ENCODE measurements at regions not wholly inside any gene's neighbourhood (a gene's known extent, or its start where the extent isn't known, plus 50 kb on each side); places are given as distances from the start of the nearest gene placed in this dataset.

DNA sequence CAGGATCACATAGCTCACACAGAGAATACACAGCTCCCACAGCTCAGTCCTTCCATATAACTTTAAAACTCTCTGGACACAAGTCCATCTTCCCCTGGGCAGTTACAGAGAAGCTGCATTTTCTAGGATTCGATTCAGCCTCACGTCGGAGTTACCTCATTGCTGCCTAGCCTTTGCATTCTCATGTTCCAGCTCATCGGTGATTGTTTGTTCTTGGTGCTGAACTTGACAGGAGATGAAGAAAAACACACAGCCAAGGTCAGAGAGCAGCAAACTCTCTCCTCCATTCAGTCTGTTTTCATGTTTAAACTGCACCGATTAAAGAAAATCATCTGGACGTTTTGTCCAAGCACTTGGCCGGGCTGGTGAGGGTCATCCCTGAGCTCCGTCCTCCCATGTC is 375.5 kb upstream of the CFAP20DC start:
- TF ChIP-seq MXI1 (conservative IDR thresholded peaks at IDR 0.05; ENCODE audit: poor library complexity, severe bottlenecking) (no peak), EZH2 (IDR thresholded peaks at IDR 0.05; ENCODE audit: borderline replicate concordance, insufficient read depth, low read length, poor library complexity, severe bottlenecking) (no peak), RAD21 (conservative IDR thresholded peaks at IDR 0.05) (no peak), POLR2AphosphoS5 (IDR thresholded peaks at IDR 0.05) (no peak), SMC3 (conservative IDR thresholded peaks at IDR 0.05; ENCODE audit: poor library complexity) (no peak), TAF1 (IDR thresholded peaks at IDR 0.05; ENCODE audit: low read depth) (no peak), EP300 (conservative IDR thresholded peaks at IDR 0.05; ENCODE audit: poor library complexity, severe bottlenecking) (no peak)
- TF ChIP-seq, protein P1, sequence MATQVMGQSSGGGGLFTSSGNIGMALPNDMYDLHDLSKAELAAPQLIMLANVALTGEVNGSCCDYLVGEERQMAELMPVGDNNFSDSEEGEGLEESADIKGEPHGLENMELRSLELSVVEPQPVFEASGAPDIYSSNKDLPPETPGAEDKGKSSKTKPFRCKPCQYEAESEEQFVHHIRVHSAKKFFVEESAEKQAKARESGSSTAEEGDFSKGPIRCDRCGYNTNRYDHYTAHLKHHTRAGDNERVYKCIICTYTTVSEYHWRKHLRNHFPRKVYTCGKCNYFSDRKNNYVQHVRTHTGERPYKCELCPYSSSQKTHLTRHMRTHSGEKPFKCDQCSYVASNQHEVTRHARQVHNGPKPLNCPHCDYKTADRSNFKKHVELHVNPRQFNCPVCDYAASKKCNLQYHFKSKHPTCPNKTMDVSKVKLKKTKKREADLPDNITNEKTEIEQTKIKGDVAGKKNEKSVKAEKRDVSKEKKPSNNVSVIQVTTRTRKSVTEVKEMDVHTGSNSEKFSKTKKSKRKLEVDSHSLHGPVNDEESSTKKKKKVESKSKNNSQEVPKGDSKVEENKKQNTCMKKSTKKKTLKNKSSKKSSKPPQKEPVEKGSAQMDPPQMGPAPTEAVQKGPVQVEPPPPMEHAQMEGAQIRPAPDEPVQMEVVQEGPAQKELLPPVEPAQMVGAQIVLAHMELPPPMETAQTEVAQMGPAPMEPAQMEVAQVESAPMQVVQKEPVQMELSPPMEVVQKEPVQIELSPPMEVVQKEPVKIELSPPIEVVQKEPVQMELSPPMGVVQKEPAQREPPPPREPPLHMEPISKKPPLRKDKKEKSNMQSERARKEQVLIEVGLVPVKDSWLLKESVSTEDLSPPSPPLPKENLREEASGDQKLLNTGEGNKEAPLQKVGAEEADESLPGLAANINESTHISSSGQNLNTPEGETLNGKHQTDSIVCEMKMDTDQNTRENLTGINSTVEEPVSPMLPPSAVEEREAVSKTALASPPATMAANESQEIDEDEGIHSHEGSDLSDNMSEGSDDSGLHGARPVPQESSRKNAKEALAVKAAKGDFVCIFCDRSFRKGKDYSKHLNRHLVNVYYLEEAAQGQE (IDR thresholded peaks at IDR 0.05; ENCODE audit: borderline replicate concordance), result no peak
- TF ChIP-seq, protein P2, sequence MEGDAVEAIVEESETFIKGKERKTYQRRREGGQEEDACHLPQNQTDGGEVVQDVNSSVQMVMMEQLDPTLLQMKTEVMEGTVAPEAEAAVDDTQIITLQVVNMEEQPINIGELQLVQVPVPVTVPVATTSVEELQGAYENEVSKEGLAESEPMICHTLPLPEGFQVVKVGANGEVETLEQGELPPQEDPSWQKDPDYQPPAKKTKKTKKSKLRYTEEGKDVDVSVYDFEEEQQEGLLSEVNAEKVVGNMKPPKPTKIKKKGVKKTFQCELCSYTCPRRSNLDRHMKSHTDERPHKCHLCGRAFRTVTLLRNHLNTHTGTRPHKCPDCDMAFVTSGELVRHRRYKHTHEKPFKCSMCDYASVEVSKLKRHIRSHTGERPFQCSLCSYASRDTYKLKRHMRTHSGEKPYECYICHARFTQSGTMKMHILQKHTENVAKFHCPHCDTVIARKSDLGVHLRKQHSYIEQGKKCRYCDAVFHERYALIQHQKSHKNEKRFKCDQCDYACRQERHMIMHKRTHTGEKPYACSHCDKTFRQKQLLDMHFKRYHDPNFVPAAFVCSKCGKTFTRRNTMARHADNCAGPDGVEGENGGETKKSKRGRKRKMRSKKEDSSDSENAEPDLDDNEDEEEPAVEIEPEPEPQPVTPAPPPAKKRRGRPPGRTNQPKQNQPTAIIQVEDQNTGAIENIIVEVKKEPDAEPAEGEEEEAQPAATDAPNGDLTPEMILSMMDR (IDR thresholded peaks at IDR 0.05; ENCODE audit: poor library complexity, severe bottlenecking), result no peak
- Histone ChIP-seq H3K9me2 (ENCODE audit: insufficient read depth, low read length) (no peaks in the 10 kb centered on the region), H3K27ac (ENCODE audit: low read length) (no peak overlapping the region), H3K36me3 (ENCODE audit: insufficient read depth, low read length) (no peaks in the 10 kb centered on the region), H3K9me3 (ENCODE audit: low read length) (no peaks in the 10 kb centered on the region), H2AFZ (ENCODE audit: low read depth, low read length) (no peak overlapping the region), H3K9ac (ENCODE audit: low read length) (no peak overlapping the region), H4K20me1 (ENCODE audit: insufficient read depth) (no peaks in the 10 kb centered on the region), H3F3A (ENCODE audit: insufficient read depth, low read length, poor library complexity, severe bottlenecking) (no peaks in the 10 kb centered on the region), H3K79me2 (replicated peaks; ENCODE audit: insufficient read depth, low read length) (no peaks in the 10 kb centered on the region), H3K4me3 (ENCODE audit: low read length) (no peak overlapping the region), H3K27me3 (ENCODE audit: insufficient read depth, low read depth, low read length) (no peaks in the 10 kb centered on the region), H3K4me2 (ENCODE audit: low read length) (no peak overlapping the region)

DNA sequence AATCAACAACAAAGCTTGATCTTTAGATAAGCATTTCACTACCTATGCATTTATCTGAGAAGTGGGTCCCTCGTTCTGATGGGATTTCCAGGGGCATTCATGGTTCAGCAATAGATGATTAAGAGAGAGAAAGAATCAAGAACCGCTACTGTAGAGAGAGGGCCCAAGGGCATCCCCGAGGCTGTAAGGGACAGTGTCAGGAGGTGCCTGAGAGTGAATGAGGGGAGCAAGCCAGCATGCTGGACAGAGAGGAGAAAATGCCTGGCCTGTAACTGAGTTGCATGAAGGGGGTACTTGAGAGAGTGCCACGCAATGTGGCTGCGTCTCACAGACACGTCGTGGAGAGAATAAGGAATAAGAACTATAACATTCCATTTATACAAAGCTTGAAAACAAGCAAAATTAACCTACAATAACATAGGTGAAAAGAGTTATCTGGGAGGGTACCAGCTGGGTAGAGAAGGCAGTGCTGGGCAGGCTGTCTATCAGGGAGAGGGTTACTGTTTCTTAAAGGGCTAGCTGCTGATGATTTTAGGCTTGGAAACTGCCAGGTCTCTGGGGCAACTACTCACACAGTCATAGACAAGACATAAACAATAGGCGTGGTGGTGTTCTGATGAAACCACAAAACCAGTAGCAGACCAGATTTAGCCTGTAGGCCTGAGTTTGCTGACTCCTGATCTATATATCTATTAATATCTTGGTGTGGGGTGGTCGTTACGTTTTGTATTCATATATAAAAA is 374.6 kb upstream of the CFAP20DC start:
- H3K4me3 ChIP-seq (ENCODE audit: low read length), result no peak overlapping the region
- H3K9me2 ChIP-seq (ENCODE audit: insufficient read depth, low read length), result no peaks in the 10 kb centered on the region
- no peak overlapping the region for H3K4me2 ChIP-seq (ENCODE audit: low read length)
- H3K27ac ChIP-seq (ENCODE audit: low read length), result no peak overlapping the region
- no peaks in the 10 kb centered on the region for H3K27me3 ChIP-seq (ENCODE audit: insufficient read depth, low read depth, low read length)
- H3K36me3 ChIP-seq (ENCODE audit: insufficient read depth, low read length), result no peaks in the 10 kb centered on the region
- no peak overlapping the region for H3K9ac ChIP-seq (ENCODE audit: low read length)
- H3K9me3 ChIP-seq (ENCODE audit: low read length), result no peaks in the 10 kb centered on the region
- no peaks in the 10 kb centered on the region for H4K20me1 ChIP-seq (ENCODE audit: insufficient read depth)
- TF ChIP-seq EP300 (conservative IDR thresholded peaks at IDR 0.05; ENCODE audit: poor library complexity, severe bottlenecking), result no peak
- no peak for TF ChIP-seq TAF1 (IDR thresholded peaks at IDR 0.05; ENCODE audit: low read depth)
- H2AFZ ChIP-seq (ENCODE audit: low read depth, low read length), result no peak overlapping the region
- no peaks in the 10 kb centered on the region for H3F3A ChIP-seq (ENCODE audit: insufficient read depth, low read length, poor library complexity, severe bottlenecking)
- H3K79me2 ChIP-seq (replicated peaks; ENCODE audit: insufficient read depth, low read length), result no peaks in the 10 kb centered on the region

All from neural cell (in vitro differentiated cells).